GM23248 (cell line): ENCODE measurements at regions not wholly inside any gene's neighbourhood (a gene's known extent, or its start where the extent isn't known, plus 50 kb on each side); places are given as distances from the start of the nearest gene placed in this dataset.

Experiments
- EZH2 ChIP-seq: fragments of 200-600 bp; sonication (generic); IDR thresholded peaks from 2 replicates; pipeline ENCODE4 v1.6.1; 2018; ENCODE audit warnings: antibody characterized with exemption, mild to moderate bottlenecking; ENCODE audit not compliant: insufficient read depth, poor library complexity, severe bottlenecking
- EZH2phosphoT487 ChIP-seq: fragments of 200-600 bp; sonication (generic); IDR thresholded peaks from 2 replicates; pipeline ENCODE4 v1.6.1; 2018; ENCODE audit warnings: antibody characterized with exemption, moderate library complexity, mild to moderate bottlenecking, low read depth; ENCODE audit not compliant: insufficient read depth

DNA sequence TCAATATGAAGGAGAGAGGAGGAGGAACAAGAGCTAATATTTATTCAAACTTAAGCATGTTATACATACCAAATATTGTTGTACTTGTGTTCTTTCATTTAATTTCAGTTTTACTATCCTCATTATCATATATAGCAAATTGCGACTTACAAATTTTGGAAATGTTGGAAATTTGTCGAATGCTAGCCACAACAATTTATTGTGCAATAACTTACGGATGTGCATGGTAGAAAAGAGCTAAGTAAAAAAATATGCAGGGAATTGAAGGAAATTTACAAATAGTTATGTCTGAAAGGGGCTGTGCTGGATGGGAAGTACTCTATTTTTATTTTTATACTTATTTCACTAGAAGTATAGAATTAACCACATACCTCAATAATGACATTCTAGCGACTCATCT, 376.3 kb downstream of the PCDH20 start:
- TF ChIP-seq EZH2 = no peak
- TF ChIP-seq EZH2phosphoT487 = no peak
